Loucy (cell line): ENCODE measurements at regions not wholly inside any gene's neighbourhood (a gene's known extent, or its start where the extent isn't known, plus 50 kb on each side); places are given as distances from the start of the nearest gene placed in this dataset.

ENCODE experiments used
- H2AFZ ChIP-seq: fragments of 200-600 bp; sonication (generic); 2 replicates; pipeline ENCODE4 v1.6.0; 2016; ENCODE audit warnings: antibody characterized with exemption, mild to moderate bottlenecking, low read length, moderate library complexity
- H3F3A ChIP-seq: fragments of 200-600 bp; 2 replicates; pipeline ENCODE4 v1.6.0; 2016; ENCODE audit warnings: antibody characterized with exemption, low read depth, mild to moderate bottlenecking
- H3K27me3 ChIP-seq: fragments of 200-600 bp; sonication (generic); 2 replicates; pipeline ENCODE4 v1.6.1; 2014; ENCODE audit warnings: low read length, mild to moderate bottlenecking; ENCODE audit not compliant: insufficient read depth, poor library complexity, severe bottlenecking
- H3K36me3 ChIP-seq: fragments of 200-600 bp; sonication (generic); 2 replicates; pipeline ENCODE4 v1.6.1; 2016; ENCODE audit warnings: low read length; ENCODE audit not compliant: insufficient read depth
- H3K4me1 ChIP-seq: fragments of 200-600 bp; sonication (generic); 2 replicates; pipeline ENCODE4 v1.5.1; 2014; ENCODE audit warnings: low read length, mild to moderate bottlenecking; ENCODE audit not compliant: insufficient read depth, poor library complexity, severe bottlenecking
- H3K4me2 ChIP-seq: fragments of 200-600 bp; sonication (generic); 2 replicates; pipeline ENCODE4 v1.6.0; 2014; ENCODE audit warnings: antibody characterized with exemption, low read length, low read depth, mild to moderate bottlenecking; ENCODE audit not compliant: poor library complexity, severe bottlenecking
- H3K4me3 ChIP-seq: fragments of 200-600 bp; sonication (generic); 2 replicates; pipeline ENCODE4 v1.5.1; 2014; ENCODE audit warnings: low read length, mild to moderate bottlenecking, mixed read lengths; ENCODE audit not compliant: poor library complexity, severe bottlenecking
- H3K79me2 ChIP-seq: fragments of 200-600 bp; sonication (generic); 2 replicates; pipeline ENCODE4 v1.6.1; 2014; ENCODE audit warnings: low read length; ENCODE audit not compliant: insufficient read depth
- H3K9ac ChIP-seq: fragments of 200-600 bp; sonication (generic); 2 replicates; pipeline ENCODE4 v1.6.0; 2014; ENCODE audit warnings: mild to moderate bottlenecking, low read depth, low read length, moderate library complexity; ENCODE audit not compliant: poor library complexity, severe bottlenecking
- H3K9me2 ChIP-seq: fragments of 200-600 bp; sonication (generic); replicated peaks from 2 replicates; pipeline ENCODE4 v1.6.1; 2016; ENCODE audit warnings: low read depth, low read length, mixed read lengths
- H3K9me3 ChIP-seq: fragments of 200-600 bp; sonication (generic); 2 replicates; pipeline ENCODE4 v1.6.1; 2014; ENCODE audit warnings: mild to moderate bottlenecking, antibody characterized with exemption, low read length, low read depth; ENCODE audit not compliant: insufficient read depth
- H4K20me1 ChIP-seq: fragments of 200-600 bp; sonication (generic); 2 replicates; pipeline ENCODE4 v1.6.0; 2014; ENCODE audit warnings: antibody characterized with exemption, low read length, mild to moderate bottlenecking; ENCODE audit not compliant: insufficient read depth, poor library complexity, severe bottlenecking
- EZH2phosphoT487 ChIP-seq: fragments of 200-600 bp; IDR thresholded peaks from 2 replicates; pipeline ENCODE4 v1.6.1; 2018; ENCODE audit warnings: antibody characterized with exemption, mild to moderate bottlenecking, moderate library complexity, borderline replicate concordance
- TF ChIP-seq, protein P1 (sequence below): fragments of 200-600 bp; sonication (generic); conservative IDR thresholded peaks from 2 replicates; pipeline ENCODE4 v1.5.1; 2014; ENCODE audit warnings: mild to moderate bottlenecking, antibody characterized with exemption, low read length

DNA sequence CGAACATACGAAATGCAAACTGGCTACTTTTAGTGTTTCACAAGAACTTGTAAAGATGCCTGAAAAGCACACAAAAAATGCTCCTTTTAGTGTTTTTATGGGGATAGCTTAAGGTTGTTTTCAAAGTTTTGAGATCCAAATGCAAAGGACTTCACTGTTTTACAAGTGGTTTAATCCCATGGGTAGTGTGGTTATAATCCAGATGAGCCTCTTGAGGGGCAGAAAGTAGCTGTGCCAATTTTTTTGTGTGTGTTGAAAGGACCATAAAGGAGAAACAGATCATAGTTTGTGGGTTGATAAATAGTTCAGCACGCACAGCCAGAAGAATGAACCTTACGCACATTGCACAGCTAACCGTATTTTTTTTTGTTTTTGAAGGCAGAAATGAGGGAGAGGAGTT, 126.9 kb upstream of the GIMD1 start:
- Histone ChIP-seq H2AFZ (no peak overlapping the region), H3K79me2 (no peaks in the 10 kb centered on the region), H4K20me1 (no peaks in the 10 kb centered on the region), H3K36me3 (no peaks in the 10 kb centered on the region), H3K4me3 (no peak overlapping the region), H3F3A (no peaks in the 10 kb centered on the region), H3K9me3 (no peaks in the 10 kb centered on the region), H3K9ac (no peak overlapping the region), H3K27me3 (no peaks in the 10 kb centered on the region), H3K4me1 (no peaks in the 10 kb centered on the region), H3K4me2 (no peak overlapping the region), H3K9me2 (no peaks in the 10 kb centered on the region)
- TF ChIP-seq, protein P1, sequence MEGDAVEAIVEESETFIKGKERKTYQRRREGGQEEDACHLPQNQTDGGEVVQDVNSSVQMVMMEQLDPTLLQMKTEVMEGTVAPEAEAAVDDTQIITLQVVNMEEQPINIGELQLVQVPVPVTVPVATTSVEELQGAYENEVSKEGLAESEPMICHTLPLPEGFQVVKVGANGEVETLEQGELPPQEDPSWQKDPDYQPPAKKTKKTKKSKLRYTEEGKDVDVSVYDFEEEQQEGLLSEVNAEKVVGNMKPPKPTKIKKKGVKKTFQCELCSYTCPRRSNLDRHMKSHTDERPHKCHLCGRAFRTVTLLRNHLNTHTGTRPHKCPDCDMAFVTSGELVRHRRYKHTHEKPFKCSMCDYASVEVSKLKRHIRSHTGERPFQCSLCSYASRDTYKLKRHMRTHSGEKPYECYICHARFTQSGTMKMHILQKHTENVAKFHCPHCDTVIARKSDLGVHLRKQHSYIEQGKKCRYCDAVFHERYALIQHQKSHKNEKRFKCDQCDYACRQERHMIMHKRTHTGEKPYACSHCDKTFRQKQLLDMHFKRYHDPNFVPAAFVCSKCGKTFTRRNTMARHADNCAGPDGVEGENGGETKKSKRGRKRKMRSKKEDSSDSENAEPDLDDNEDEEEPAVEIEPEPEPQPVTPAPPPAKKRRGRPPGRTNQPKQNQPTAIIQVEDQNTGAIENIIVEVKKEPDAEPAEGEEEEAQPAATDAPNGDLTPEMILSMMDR = no peak
- TF ChIP-seq EZH2phosphoT487 = no peak

DNA sequence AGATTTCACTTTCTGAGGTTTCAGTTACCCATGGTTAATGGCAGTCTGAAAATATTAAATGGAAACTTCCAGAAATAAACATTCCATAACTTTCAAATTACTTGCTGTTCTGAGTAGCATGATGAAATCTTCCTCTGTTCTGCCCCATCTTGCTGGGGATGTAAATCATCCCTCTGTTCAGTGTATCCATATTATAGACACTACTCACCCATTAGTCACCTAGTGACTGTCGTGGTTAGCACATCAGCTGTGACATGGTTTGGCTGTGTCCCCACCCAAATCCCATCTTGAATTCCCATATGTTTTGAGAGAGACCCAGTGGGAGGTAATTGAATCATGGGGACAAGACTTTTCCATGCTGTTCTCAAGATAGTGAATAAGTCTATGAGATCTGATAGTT, 125.5 kb upstream of the GIMD1 start:
- Histone ChIP-seq H3K9me2 (no peaks in the 10 kb centered on the region), H4K20me1 (no peaks in the 10 kb centered on the region), H3K4me1 (no peaks in the 10 kb centered on the region), H3F3A (no peaks in the 10 kb centered on the region), H3K4me2 (no peak overlapping the region), H3K36me3 (no peaks in the 10 kb centered on the region), H3K27me3 (no peaks in the 10 kb centered on the region), H2AFZ (no peak overlapping the region), H3K4me3 (no peak overlapping the region), H3K9me3 (no peaks in the 10 kb centered on the region), H3K9ac (no peak overlapping the region), H3K79me2 (no peaks in the 10 kb centered on the region)
- TF ChIP-seq, protein P1 = no peak
- no peak for TF ChIP-seq EZH2phosphoT487

DNA sequence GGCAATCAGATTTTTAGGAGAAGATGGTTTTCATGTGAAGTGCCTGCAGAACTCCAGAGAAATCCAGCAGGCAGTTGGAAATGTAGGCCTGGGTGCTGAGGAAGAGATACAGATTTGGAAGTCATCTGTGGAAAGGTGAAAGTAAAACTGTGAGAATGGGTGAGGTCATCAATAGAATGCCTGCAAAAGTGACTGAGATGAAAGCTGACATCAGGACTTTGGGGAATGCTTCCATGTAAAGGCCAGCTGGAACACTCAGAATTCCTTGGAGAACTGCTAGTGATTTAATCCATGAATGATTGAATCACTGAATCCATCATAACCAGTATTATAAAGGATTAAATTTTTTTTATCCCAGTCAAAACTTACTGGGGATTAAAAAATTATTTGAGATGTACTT, 124.5 kb upstream of the GIMD1 start:
- Histone ChIP-seq H3K9ac (no peak overlapping the region), H3K4me1 (no peaks in the 10 kb centered on the region), H3K27me3 (no peaks in the 10 kb centered on the region), H3K4me2 (no peak overlapping the region), H3K36me3 (no peaks in the 10 kb centered on the region), H3K9me3 (no peaks in the 10 kb centered on the region), H3K4me3 (no peak overlapping the region), H3K9me2 (no peaks in the 10 kb centered on the region), H4K20me1 (no peaks in the 10 kb centered on the region), H2AFZ (no peak overlapping the region), H3F3A (no peaks in the 10 kb centered on the region), H3K79me2 (no peaks in the 10 kb centered on the region)
- TF ChIP-seq, protein P1 = no peak
- no peak for TF ChIP-seq EZH2phosphoT487
